Stimulated activated naive CD8-positive, alpha-beta T cell treated with anti-CD3 and anti-CD28 coated beads, Interleukin-15, amount 100 ng/mL, for 72 hours (primary cell): ENCODE measurements at regions not wholly inside any gene's neighbourhood (a gene's known extent, or its start where the extent isn't known, plus 50 kb on each side); places are given as distances from the start of the nearest gene placed in this dataset.

Source experiments
- ATAC-seq: fragments of 150-1000 bp; cut with Tn5 transposase; 2 replicates; pipeline ENCODE4 v1.10.0; 2021; ENCODE audit warnings: mild to moderate bottlenecking, moderate library complexity
- DNase-seq, 2 donors: peaks; one replicate each; pipeline ENCODE4 v3.0.0; 2021 to 2022
- H3K27ac Mint-ChIP-seq, 2 donors: one replicate each; pipeline ENCODE4 v1.8.0; 2022; ENCODE audit warnings: mild to moderate bottlenecking in 2 of 2, mixed read lengths in 2 of 2, moderate library complexity in 2 of 2
- H3K27me3 Mint-ChIP-seq: one replicate; pipeline ENCODE4 v1.8.0; 2022; ENCODE audit warnings: mixed read lengths
- H3K4me1 Mint-ChIP-seq: one replicate; pipeline ENCODE4 v1.8.0; 2022; ENCODE audit warnings: mild to moderate bottlenecking, mixed read lengths
- H3K4me3 Mint-ChIP-seq, 2 donors: one replicate each; pipeline ENCODE4 v1.8.0; 2022; ENCODE audit warnings: mild to moderate bottlenecking in 2 of 2, mixed read lengths in 2 of 2, moderate library complexity in 1 of 2
- H3K9me3 Mint-ChIP-seq, 2 donors: one replicate each; pipeline ENCODE4 v1.8.0; 2022; ENCODE audit warnings: mixed read lengths in 2 of 2

- Mint-ChIP-seq H3K27me3 (peaks cover 38% of the 10 kb centered on the region), H3K4me1 (peaks cover 21% of the 10 kb centered on the region), H3K9me3 (peaks cover 5 to 11% of the 10 kb centered on the region in 2 donors), H3K4me3 (no peak overlapping the region), H3K27ac (no peak overlapping the region)
- DNase-seq (no peak), ATAC-seq (peak; percentile 49)
Measured at GRCh38 chr21:35748678-35749314, 311.5 kb downstream of the SETD4 start.

DNA sequence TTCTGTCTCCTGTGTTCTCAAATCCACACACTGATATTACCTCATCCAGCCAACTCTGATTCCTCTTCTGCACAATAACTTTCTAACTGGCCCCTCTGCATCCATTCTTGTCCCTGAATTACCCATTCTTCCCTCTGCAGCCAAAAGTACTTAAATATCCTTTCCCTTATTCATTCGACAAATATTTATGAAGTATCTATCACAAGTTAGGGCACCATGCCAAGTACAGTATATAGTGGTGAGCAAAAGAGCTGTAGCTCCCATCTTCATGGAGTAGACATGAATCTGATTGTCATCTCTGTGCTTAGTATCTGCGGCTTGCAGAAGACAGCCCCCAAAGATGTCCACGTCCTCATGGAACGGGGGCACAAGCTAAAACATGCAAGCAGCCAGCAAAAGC lies 316.8 kb downstream of the SETD4 start:
- no peak overlapping the region for H3K27ac Mint-ChIP-seq
- peaks cover 7% of the 10 kb centered on the region for H3K4me1 Mint-ChIP-seq
- ATAC-seq: no peak
- peaks cover 0 to 7% of the 10 kb centered on the region in 2 donors for H3K9me3 Mint-ChIP-seq
- no peak overlapping the region for H3K4me3 Mint-ChIP-seq
- H3K27me3 Mint-ChIP-seq: peaks cover 19% of the 10 kb centered on the region
- DNase-seq: no peak

- Mint-ChIP-seq H3K4me3 (no peak overlapping the region), H3K27ac (no peak overlapping the region), H3K27me3 (peaks cover 1% of the 10 kb centered on the region), H3K9me3 (peaks cover 0 to 7% of the 10 kb centered on the region in 2 donors), H3K4me1 (no peaks in the 10 kb centered on the region)
- DNase-seq: no peak
- no peak for ATAC-seq
Measured at GRCh38 chr21:35738347-35738961, 321.9 kb downstream of the SETD4 start.

DNA sequence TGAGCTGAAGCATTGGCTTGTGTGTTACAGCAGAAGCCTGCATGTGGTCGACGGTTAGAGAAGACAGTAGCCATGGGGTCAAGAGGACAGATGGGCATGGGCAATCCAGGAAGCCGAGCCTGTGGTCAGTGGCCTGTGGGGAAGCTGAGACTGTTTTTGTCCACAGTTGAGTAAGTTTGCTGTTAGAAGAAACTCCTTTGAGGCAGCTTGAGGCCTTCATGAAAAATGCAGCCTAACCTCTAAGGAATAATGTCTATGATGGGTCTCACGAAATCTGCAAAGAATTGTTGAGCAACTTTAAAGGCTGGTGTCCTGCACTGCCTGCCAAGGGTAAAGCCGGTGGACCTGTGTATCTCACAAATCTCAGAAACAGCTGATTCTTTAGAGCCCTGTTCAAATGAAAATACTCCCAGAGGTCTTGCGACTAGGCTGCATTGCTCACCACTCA lies 322.4 kb downstream of the SETD4 start:
- H3K27me3 Mint-ChIP-seq: no peaks in the 10 kb centered on the region
- ATAC-seq: no peak
- no peak for DNase-seq
- H3K9me3 Mint-ChIP-seq: peaks cover 0 to 7% of the 10 kb centered on the region in 2 donors
- H3K4me1 Mint-ChIP-seq: no peaks in the 10 kb centered on the region
- no peak overlapping the region for H3K4me3 Mint-ChIP-seq
- H3K27ac Mint-ChIP-seq: no peak overlapping the region

- no peak for ATAC-seq
- no peak overlapping the region for H3K27ac Mint-ChIP-seq
- no peaks in the 10 kb centered on the region for H3K27me3 Mint-ChIP-seq
- no peak for DNase-seq
- no peaks in the 10 kb centered on the region for H3K4me1 Mint-ChIP-seq
- H3K9me3 Mint-ChIP-seq: peaks cover 0 to 7% of the 10 kb centered on the region in 2 donors
- no peak overlapping the region for H3K4me3 Mint-ChIP-seq
Measured at GRCh38 chr21:35737449-35737848, 322.9 kb downstream of the SETD4 start.

GRCh38 chr21:35732788-35733187 lies 327.5 kb downstream of the SETD4 start:
- no peak overlapping the region for H3K27ac Mint-ChIP-seq
- no peak overlapping the region for H3K4me3 Mint-ChIP-seq
- DNase-seq (no peak), ATAC-seq (no peak)
- no peaks in the 10 kb centered on the region for H3K4me1 Mint-ChIP-seq
- H3K27me3 Mint-ChIP-seq: peaks cover 3% of the 10 kb centered on the region
- no peaks in the 10 kb centered on the region for H3K9me3 Mint-ChIP-seq

- Mint-ChIP-seq H3K27ac (peak overlapping the region in 1 of 2 donors; percentile 48), H3K27me3 (peaks cover 20% of the 10 kb centered on the region), H3K9me3 (no peaks in the 10 kb centered on the region), H3K4me3 (no peak overlapping the region), H3K4me1 (no peaks in the 10 kb centered on the region)
- DNase-seq: no peak
- ATAC-seq: no peak
Measured at GRCh38 chr21:35730325-35730724, 330.0 kb downstream of the SETD4 start.

DNA sequence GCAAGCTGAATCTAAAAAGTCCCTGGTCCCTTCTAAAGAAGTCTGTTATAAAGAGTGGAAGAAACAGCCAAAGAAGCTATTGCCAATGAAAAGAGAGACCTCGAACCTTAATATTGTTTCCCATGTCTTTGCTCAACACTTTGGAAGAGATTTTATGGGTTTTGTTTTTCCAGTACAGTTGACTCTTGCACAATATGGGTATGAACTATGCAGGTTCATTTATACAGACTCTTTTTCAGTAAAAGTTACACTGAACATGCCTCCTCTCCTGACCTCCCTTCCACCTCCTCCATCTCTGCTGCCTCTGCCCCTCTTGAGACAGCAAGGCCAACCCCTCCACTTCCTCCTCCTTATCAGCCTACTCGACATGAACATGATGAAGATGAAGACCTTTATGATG lies 332.5 kb downstream of the SETD4 start:
- Mint-ChIP-seq H3K27ac (no peak overlapping the region), H3K27me3 (peaks cover 33% of the 10 kb centered on the region)

DNA sequence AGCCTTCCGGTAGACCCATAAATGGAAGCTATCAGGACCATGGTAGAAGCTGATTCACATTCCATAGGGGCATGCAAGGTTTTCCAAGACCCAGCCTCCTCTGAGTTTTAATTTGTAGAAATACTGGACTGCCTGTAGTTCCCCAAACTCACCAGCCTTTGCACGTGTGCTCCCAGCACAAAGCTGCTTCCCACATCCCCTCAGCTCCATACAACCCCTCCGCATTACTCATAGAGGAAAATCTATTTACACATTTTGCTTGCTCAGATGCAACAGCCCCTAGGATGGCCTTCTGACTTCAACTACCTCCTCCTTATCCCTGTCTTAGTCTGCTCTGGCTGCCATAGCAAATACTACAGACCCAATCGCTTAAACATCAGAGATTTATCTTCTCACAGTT lies 336.2 kb downstream of the SETD4 start:
- Mint-ChIP-seq H3K4me3 (no peak overlapping the region), H3K4me1 (no peaks in the 10 kb centered on the region), H3K27ac (peak overlapping the region in 1 of 2 donors; percentile 49), H3K9me3 (peaks cover 4 to 9% of the 10 kb centered on the region in 2 donors), H3K27me3 (peaks cover 33% of the 10 kb centered on the region)
- ATAC-seq (no peak), DNase-seq (no peak)

More for the DNA sequence above, 332.5 kb downstream of the SETD4 start:
- Mint-ChIP-seq H3K9me3 (peaks cover 0 to 9% of the 10 kb centered on the region in 2 donors), H3K4me3 (no peak overlapping the region), H3K4me1 (no peaks in the 10 kb centered on the region)
- DNase-seq (no peak), ATAC-seq (no peak)

DNA sequence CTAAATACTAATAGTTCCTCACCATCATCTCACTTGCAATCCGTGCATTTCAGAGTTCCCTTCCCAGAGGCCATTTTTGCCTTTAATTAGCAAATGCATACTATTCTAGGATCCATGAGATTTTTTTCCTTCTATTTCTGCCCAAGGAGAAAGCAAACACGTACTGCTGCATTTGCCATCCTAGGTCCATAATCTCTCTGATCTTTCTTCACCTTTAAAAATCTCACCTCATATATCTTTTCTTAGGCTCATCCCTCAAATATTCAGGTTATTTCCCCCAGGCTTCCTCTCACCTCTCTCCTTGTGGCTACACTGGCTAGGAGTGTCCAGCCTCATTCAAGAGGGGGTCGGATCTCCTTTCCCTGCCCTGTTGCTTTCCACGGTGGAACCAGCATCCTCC lies 338.6 kb downstream of the SETD4 start:
- no peak overlapping the region for H3K4me3 Mint-ChIP-seq
- H3K27me3 Mint-ChIP-seq: peaks cover 19% of the 10 kb centered on the region
- no peaks in the 10 kb centered on the region for H3K4me1 Mint-ChIP-seq
- DNase-seq (no peak), ATAC-seq (no peak)
- peak overlapping the region in 1 of 2 donors; percentile 15 for H3K27ac Mint-ChIP-seq
- peaks cover 4 to 9% of the 10 kb centered on the region in 2 donors for H3K9me3 Mint-ChIP-seq

DNA sequence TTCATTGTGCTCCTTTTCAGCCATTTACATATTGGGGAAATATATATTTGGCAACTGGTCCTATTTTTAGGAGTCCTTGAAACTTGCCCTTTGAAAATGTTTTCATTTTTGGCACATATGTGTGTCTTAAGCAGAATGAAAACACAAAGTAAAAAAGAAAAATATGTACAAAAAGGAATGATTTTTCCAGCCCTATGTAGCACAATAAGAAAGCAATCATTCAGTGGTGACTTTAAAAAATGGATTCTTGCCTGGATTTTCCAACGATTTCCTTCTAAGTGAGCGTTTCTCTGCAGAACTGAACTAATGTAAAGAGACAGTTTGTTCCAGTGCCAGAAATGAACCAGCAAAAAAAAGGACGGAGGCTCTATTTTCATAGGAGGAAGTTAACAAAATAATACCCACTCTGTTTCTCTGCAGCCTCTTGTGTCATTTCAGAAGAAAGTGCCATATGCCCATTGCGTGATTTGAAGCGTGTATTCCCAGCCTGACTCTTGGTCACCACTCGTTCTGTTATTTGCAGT lies 340.1 kb downstream of the SETD4 start:
- Mint-ChIP-seq H3K27me3 (peaks cover 13% of the 10 kb centered on the region), H3K9me3 (peaks cover 4 to 9% of the 10 kb centered on the region in 2 donors), H3K27ac (no peak overlapping the region), H3K4me3 (no peak overlapping the region), H3K4me1 (no peaks in the 10 kb centered on the region)
- DNase-seq (no peak), ATAC-seq (no peak)

DNA sequence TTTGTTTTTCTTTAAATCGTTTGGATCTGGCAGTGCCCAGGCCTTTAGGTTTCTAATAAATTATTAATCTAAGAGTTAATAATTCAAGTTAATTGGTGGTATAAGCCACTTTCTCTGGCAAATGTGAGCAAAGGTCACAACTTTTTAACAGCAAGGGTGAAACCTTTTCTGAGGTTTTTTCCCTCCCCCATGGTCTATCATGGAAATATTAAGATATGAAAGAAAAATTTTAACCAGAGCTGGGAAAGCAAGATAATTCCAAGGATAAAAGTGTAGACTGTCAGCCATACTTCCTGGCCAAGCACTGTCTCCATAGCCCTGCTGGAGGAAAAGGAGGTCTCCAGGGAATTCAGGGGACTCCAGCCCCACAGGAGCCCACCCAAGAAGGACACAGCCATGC lies 341.2 kb downstream of the SETD4 start:
- no peak overlapping the region for H3K4me3 Mint-ChIP-seq
- H3K4me1 Mint-ChIP-seq: no peaks in the 10 kb centered on the region
- no peak overlapping the region for H3K27ac Mint-ChIP-seq
- H3K27me3 Mint-ChIP-seq: peaks cover 12% of the 10 kb centered on the region
- DNase-seq (no peak), ATAC-seq (no peak)
- H3K9me3 Mint-ChIP-seq: peaks cover 3 to 4% of the 10 kb centered on the region in 2 donors

GRCh38 chr21:35716876-35717565 lies 343.3 kb downstream of the SETD4 start:
- peaks cover 0 to under 1% of the 10 kb centered on the region in 2 donors for H3K9me3 Mint-ChIP-seq
- no peak overlapping the region for H3K4me3 Mint-ChIP-seq
- no peaks in the 10 kb centered on the region for H3K4me1 Mint-ChIP-seq
- ATAC-seq (no peak), DNase-seq (no peak)
- peaks cover 18% of the 10 kb centered on the region for H3K27me3 Mint-ChIP-seq
- H3K27ac Mint-ChIP-seq: no peak overlapping the region

DNA sequence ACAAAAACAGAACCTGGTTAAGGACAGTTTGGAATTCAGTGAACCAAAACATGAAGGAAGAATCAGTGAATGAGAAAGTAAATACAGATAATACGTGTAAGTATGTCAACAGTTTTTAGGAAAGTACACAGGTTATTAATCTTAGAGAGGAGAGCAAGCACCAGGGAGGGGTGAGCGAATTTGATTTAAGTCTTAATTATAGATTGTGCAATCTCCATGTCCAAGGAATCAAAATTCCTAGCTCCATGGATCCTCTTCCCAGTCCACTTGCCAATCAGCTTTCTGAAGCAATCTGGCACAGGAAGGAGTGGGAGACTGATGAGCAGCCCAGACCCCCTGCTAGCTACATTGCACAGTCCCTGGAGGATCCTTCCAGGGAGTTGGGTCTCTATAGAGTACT lies 346.4 kb downstream of the SETD4 start:
- no peaks in the 10 kb centered on the region for H3K4me1 Mint-ChIP-seq
- no peak overlapping the region for H3K27ac Mint-ChIP-seq
- no peak for DNase-seq
- no peak overlapping the region for H3K4me3 Mint-ChIP-seq
- no peaks in the 10 kb centered on the region for H3K9me3 Mint-ChIP-seq
- ATAC-seq: no peak
- H3K27me3 Mint-ChIP-seq: peaks cover 18% of the 10 kb centered on the region

- Mint-ChIP-seq H3K9me3 (no peaks in the 10 kb centered on the region), H3K27ac (no peak overlapping the region), H3K27me3 (peaks cover 18% of the 10 kb centered on the region), H3K4me1 (no peaks in the 10 kb centered on the region), H3K4me3 (no peak overlapping the region)
- DNase-seq: no peak
- ATAC-seq: no peak
Measured at GRCh38 chr21:35711661-35712060, 348.7 kb downstream of the SETD4 start.

GRCh38 chr21:35711213-35711612 lies 349.1 kb downstream of the SETD4 start:
- ATAC-seq (no peak), DNase-seq (no peak)
- Mint-ChIP-seq H3K9me3 (no peaks in the 10 kb centered on the region), H3K4me3 (no peak overlapping the region), H3K27ac (no peak overlapping the region), H3K27me3 (peaks cover 18% of the 10 kb centered on the region), H3K4me1 (no peaks in the 10 kb centered on the region)
